ENCODE measurements at regions not wholly inside any gene's neighbourhood (a gene's known extent, or its start where the extent isn't known, plus 50 kb on each side); places are given as distances from the start of the nearest gene placed in this dataset.

DNA sequence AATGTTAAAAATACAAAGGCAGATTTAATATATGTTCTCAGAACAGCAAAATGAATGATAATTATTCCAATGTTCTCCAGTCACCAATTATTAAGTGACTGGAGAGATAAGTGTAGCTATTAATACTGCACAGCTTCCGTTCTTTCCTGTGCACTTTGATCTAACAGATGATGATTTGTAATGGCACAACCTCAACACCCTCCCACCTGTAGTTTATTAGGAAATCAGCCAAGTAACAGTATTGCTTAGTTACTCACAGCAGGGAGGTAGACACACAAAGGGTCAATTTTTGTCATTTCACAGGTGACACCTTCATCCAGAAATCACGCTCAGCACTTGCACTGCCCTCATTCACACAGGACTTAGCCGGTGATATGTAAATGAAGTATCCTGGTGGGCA lies 688.1 kb downstream of the EPHA3 start:
- no peak for TF ChIP-seq CTCF (IDR thresholded peaks at IDR 0.05)
- TF ChIP-seq POLR2A (IDR thresholded peaks at IDR 0.05) = no peak
